DMS 273 (cell line): ENCODE measurements at regions not wholly inside any gene's neighbourhood (a gene's known extent, or its start where the extent isn't known, plus 50 kb on each side); places are given as distances from the start of the nearest gene placed in this dataset.

Source experiments
- DNase-seq: peaks from one replicate; lab custom pipeline; 2025; ENCODE audit not compliant: unreplicated experiment; lab: John Stamatoyannopoulos, UW

- no peak for DNase-seq
Measured at GRCh38 chr6:169165561-169166300, 87.9 kb downstream of the THBS2 start.

DNA sequence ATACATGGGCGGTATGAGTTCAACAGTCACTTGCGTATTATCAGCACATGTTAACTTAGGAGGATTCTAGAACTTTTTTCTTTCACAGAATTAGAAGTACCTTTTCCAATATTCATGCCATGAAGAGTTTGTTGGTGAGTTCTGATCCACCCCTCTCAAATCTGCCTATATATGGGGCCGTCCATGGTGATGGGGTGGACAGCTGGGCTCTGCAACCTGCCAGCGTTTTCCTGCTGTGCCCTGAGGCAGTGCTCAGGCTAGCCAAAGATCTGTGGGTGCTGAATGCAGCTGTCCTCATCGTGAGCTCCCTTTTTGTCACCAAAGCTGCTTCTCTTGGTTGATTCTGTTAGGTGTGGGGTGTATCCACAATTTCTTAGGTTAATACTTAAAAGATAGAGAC, 88.7 kb downstream of the THBS2 start:
- no peak for DNase-seq

GRCh38 chr6:169164451-169164850, 89.2 kb downstream of the THBS2 start:
- DNase-seq = no peak

DNA sequence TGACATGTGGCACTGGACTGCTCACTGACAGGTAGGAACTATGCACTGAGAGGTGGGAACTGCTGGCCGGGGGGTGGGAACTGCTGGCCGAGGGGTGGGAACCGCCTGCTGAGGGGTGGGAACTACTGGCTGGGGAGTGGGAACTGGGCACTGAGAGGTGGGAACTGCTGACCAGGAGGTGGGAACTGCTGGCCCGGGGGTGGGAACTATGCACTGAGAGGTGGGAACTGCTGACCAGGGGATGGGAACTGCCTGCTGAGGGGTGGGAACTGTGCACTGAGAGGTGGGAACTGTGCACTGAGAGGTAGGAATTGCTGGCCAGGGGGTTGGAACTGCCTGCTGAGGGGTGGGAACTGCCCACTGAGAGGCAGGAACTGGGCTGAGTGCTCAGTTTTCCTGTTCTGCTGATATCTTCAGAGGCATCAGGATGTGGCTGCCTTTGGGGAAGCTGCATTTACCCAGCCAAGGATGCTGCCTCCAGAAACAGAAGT, 90.2 kb downstream of the THBS2 start:
- no peak for DNase-seq

DNA sequence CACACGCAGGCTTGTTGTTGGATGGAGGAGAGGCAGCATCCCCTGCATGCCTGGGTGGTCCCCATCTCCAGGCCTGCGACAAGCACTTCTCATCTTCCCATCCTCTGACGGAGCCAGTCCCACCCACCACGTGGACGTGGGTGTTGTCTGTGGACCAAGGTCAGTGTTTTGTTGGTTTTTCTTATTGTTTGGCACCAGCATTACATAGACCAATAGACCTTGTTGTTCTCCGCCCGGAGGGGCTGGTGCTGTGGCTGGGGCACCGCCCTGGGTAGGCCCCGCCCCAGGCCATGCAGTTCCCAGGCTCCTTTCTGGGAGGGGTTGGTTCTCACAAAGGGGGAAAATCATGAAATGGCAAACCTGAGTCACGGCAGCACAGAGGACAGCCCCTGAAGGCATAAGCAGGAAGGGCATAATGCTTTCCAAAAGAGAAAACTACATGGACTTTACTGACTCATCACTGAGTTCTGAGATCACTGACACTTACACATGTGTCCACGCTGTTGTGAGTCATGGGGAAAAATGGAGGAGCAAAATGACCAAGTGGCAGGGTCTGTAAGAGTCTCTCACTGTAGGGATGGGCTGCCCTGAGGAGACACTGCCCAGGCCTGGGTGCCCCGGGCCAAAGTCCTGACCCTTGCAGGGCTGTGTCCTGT, 90.8 kb downstream of the THBS2 start:
- no peak for DNase-seq

DNA sequence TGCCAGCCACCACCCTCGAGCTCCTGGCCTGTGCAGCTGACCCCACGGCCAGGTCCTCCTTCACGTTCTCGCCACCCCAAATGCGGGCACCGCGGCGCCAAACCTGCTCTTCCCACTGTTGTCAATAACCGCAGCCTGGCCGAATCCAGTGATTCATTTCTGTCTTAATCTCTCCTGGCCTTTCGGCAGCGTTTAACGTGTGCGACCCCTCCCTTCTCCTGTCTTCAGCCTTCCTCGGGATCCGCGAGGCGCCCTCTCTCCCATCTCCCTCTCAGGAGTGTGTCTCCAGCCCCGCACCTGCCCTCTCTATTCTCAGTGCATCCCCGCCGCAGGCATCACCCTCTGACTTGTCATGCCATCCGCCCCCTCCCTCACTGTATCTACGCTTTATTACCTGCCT, 91.4 kb downstream of the THBS2 start:
- no peak for DNase-seq

DNA sequence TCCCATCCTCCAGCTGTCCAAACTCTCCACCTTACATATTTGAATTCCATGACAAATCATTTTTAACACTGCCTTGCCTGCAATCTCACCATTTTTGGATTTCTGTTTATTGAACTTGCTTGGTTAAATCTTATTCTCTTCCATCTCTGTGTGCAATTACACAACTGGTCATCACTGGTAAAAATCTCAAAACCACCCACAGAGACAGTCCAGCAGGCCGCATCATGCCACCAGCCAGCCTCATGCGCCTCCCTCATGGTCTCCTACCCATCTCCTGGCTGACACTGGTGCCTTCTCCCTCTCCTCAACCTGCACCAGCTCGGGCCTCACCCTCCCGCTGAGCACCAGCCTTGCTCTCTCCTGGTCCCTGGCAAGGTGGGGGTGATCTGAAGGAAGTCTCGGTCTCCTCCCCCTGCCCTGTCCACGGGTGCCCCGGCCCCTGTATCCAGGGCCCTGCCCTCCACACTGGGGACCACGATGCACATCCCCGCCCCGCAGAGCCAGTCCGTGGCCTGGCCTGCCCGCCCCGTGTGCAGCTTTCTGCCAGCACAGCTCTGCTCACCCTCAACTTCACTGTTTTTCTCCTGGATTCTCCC, 92.0 kb downstream of the THBS2 start:
- no peak for DNase-seq

DNA sequence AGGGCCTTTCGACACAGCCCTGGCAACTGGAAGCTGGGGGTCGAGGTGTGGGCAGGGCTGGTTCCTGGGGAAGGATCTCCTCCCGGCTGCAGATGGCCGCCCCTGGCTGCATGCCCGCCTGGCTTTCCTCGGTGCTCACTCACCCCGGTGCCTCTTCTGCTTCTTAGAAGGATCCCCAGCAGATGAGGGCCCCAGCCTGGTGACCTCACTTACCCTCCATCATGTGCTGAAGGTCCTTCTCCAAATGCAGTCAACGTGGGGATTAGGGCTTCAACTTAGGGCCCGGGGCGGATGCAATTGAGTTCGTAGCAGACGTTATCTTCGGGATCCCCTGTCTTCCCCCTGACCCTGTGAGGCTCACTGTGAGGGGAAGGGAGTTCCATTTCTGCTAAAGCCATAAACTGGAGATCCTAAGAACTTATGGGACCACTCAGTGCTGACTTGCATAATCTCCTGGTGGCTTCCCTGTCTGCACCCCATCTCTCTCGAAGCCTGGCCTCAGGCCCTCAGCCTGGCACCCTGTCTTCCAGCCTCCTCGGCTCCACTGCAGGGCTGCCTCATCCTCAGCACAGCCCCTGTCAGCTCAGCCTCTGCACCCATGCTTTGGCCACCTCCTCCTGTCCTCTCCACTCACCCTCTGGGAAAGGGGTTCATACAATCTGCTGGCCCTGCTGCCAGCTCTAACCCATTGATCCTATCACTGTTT, 92.6 kb downstream of the THBS2 start:
- DNase-seq = no peak

GRCh38 chr6:169160091-169160854, 93.4 kb downstream of the THBS2 start:
- no peak for DNase-seq

DNA sequence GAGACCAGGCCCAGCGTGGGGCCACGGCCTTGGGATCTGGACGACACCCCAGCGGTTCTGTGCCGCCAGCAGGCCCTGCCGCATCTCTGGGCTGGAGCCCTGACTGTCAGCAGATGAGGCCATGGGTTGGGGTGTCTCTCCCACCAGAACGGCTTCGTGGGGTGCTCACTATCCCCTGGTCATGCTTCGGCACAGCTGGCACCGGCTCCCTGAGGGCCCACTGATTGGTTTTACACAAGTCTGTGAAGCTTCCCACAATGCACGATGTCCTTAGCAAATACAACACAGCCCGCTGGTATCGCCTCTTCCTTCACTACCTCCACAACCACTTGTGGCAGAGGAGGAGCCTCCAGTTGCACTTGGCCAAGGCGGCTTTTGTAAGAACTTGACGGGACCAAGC, 94.3 kb downstream of the THBS2 start:
- no peak for DNase-seq

DNA sequence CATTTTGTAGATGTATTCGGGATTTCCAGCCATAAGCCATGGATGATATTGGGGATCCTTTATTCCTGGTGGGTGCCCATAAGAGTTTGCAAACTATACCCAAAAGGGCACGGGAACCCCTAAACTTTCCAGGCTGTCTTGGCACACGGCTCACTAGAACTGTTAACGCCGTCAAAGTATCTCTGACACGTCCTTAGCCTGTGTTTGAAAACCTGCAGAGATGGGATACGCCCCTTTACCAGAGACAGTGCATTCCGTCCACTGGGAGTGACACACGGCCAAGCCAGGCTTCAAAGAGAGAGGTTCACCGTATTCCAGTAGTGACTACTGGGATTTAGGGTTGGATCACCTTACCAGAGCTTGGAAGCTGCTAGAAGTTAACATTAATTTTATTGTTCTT, 95.0 kb downstream of the THBS2 start:
- DNase-seq = no peak

GRCh38 chr6:169158174-169158573, 95.5 kb downstream of the THBS2 start:
- DNase-seq = no peak

- no peak for DNase-seq
Measured at GRCh38 chr6:169157197-169158148, 96.2 kb downstream of the THBS2 start.

DNA sequence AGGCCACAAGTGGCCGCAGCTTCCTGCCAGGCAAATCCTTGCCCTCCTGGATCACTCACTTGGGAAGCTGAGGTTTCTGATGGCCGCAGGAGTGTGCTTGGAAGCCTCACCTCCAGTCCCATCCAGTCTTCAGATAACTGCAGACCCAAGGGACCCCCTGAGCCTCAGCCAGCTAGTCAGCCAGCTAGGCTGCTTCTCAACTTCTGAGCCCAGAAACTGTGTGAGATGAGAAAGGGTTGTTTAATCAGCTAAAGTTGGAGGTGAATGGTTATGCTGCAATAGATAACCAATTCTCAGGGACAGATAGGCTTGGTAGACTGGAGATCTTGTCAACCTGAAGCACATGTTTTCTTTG, 96.9 kb downstream of the THBS2 start:
- DNase-seq = no peak

GRCh38 chr6:169156108-169156792, 97.4 kb downstream of the THBS2 start:
- DNase-seq = no peak

- no peak for DNase-seq
Measured at GRCh38 chr6:169155481-169155880, 98.2 kb downstream of the THBS2 start.

DNA sequence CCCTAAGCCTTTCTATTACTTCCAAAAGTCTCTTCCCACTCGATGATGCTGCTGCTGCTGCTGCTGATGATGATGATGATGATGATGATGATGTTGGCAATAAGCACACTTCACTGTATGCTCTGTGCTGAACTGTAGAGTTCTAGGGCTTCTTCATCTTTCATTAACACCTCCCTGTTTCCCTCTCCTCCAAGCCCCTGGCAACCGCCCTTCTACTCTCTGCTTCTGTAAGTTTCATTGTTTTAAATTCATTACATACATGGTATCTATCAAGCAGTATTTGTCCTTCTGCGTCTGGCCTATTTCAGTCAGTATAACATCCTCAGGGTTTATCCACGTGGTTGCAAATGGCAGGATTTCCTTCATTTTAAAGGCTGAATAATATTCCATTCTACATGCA, 100.2 kb downstream of the THBS2 start:
- no peak for DNase-seq

DNA sequence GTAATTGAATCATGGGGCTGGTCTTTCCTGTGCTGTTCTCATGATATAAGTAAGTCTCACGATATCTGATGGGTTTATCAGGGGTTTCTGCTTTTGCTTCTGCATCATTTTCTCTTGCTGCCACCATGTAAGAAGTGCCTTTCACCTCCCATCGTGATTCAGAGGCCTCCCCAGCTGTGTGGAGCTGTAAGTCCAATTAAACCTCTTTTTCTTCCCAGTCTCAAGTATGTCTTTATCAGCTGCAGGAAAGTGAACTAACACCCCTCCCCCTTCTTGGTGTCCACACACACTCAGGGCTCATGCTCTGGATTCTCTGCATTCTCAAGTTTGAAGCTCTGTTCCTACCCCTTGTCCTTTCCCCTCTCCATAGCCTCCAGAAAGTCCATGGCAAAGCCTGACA, 107.1 kb downstream of the THBS2 start:
- no peak for DNase-seq

- DNase-seq = no peak
Measured at GRCh38 chr6:169145991-169146501, 107.6 kb downstream of the THBS2 start.
